Endothelial cell of umbilical vein (primary cell): ENCODE measurements at regions not wholly inside any gene's neighbourhood (a gene's known extent, or its start where the extent isn't known, plus 50 kb on each side); places are given as distances from the start of the nearest gene placed in this dataset.
A peak's percentile ranks its signal among the peaks of the same experiment; 100 is the strongest.

Source experiments
- BruUV-seq: library from RNA; stranded (reverse); fragments of 400-500 nt; replicated peaks from 2 replicates; lab custom pipeline; 2021; lab: Mats Ljungman, UMichigan
- CTCF ChIA-PET: fragments of 300-600, 350-600 bp; sonication (Branson Sonifier 250); formaldehyde crosslinking; loops from one replicate; lab custom pipeline; 2021; ENCODE audit warnings: antibody characterized with exemption, inconsistent platforms; lab: Charles Lee
- POLR2A ChIA-PET: fragments of 300-600, 350-600 bp; sonication (Branson Sonifier 250); formaldehyde crosslinking; loops from one replicate; lab custom pipeline; 2021; ENCODE audit warnings: antibody characterized with exemption, inconsistent platforms; lab: Charles Lee
- DNase-seq: peaks from one replicate; pipeline ENCODE4 v3.0.0-alpha.2; 2011; ENCODE audit warnings: low read depth, low spot score
- FAIRE-seq: peaks from 2 replicates; lab custom pipeline; 2011; peaks lifted over from hg19 to GRCh38; lab: Jason Lieb, UNC
- H2AFZ ChIP-seq: 2 replicates; pipeline ENCODE4 v1.6.0; 2012; ENCODE audit warnings: low read depth, low read length, control low read depth, inconsistent platforms
- H3K27ac ChIP-seq: 2 replicates; pipeline ENCODE4 v1.5.1; 2011; ENCODE audit warnings: low read depth, mild to moderate bottlenecking, control low read depth, low read length, moderate library complexity; ENCODE audit not compliant: insufficient read depth
- H3K27me3 ChIP-seq, 2 experiments: 2 replicates each; pipeline versions ENCODE4 v1.6.0 to v1.6.1; 2011; ENCODE audit warnings: low read length in 2 of 2, mixed read lengths in 1 of 2; ENCODE audit not compliant: control insufficient read depth in 2 of 2, insufficient read depth in 2 of 2
- H3K36me3 ChIP-seq, 2 experiments: 2 replicates in 1 of 2; 3 replicates in 1 of 2; pipeline ENCODE4 v1.5.1; 2011; ENCODE audit warnings: low read length in 2 of 2, mild to moderate bottlenecking in 1 of 2, moderate library complexity in 1 of 2; ENCODE audit not compliant: control insufficient read depth in 2 of 2, insufficient read depth in 2 of 2; ENCODE audit errors: extremely low read depth in 1 of 2
- H3K4me1 ChIP-seq: 3 replicates; pipeline ENCODE4 v1.5.1; 2011; ENCODE audit warnings: mild to moderate bottlenecking, low read length; ENCODE audit not compliant: control insufficient read depth, insufficient read depth; ENCODE audit errors: extremely low read depth
- H3K4me2 ChIP-seq: 2 replicates; pipeline ENCODE4 v1.6.1; 2011; ENCODE audit warnings: low read length, control low read depth, mixed read lengths; ENCODE audit not compliant: insufficient read depth
- H3K4me3 ChIP-seq, 3 experiments: fragments of 200-600 bp in 1 of 3; sonication (generic), shearing (Covaris generic) in 1 of 3; replicated peaks in 1 of 3; 2 replicates each; pipeline ENCODE4 v1.5.1; 2011 to 2016; ENCODE audit warnings: control low read depth in 3 of 3, low read length in 3 of 3, mild to moderate bottlenecking in 2 of 3, inconsistent platforms in 1 of 3, low read depth in 1 of 3, moderate library complexity in 1 of 3; ENCODE audit not compliant: insufficient read depth in 1 of 3
- H3K79me2 ChIP-seq: 2 replicates; pipeline ENCODE4 v1.6.0; 2012; ENCODE audit warnings: low read length, inconsistent platforms; ENCODE audit not compliant: control insufficient read depth, insufficient read depth
- H3K9ac ChIP-seq: replicated peaks from 2 replicates; pipeline ENCODE3; 2011; ENCODE audit warnings: low read length, control low read depth; ENCODE audit not compliant: insufficient read depth; ENCODE audit errors: extremely low read depth
- H3K9me1 ChIP-seq: replicated peaks from 3 replicates; pipeline ENCODE4 v1.6.0; 2011; ENCODE audit warnings: mild to moderate bottlenecking, low read length; ENCODE audit not compliant: control insufficient read depth, insufficient read depth; ENCODE audit errors: extremely low read depth
- H3K9me3 ChIP-seq: replicated peaks from 2 replicates; pipeline ENCODE4 v1.5.1; 2012; ENCODE audit warnings: low read length, inconsistent platforms; ENCODE audit not compliant: control insufficient read depth, insufficient read depth
- H4K20me1 ChIP-seq: replicated peaks from 2 replicates; pipeline ENCODE3; 2011; ENCODE audit warnings: mild to moderate bottlenecking, low read length; ENCODE audit not compliant: control insufficient read depth, insufficient read depth; ENCODE audit errors: extremely low read depth
- EZH2 ChIP-seq: IDR thresholded peaks from 2 replicates; pipeline ENCODE4 v1.6.1; 2012; ENCODE audit warnings: borderline replicate concordance, low read depth, mild to moderate bottlenecking, moderate library complexity, low read length, inconsistent platforms; ENCODE audit not compliant: severe bottlenecking
- FOS ChIP-seq: IDR thresholded peaks from 2 replicates; pipeline ENCODE4 v1.6.1; 2011; ENCODE audit warnings: mild to moderate bottlenecking, low read length, moderate library complexity, borderline replicate concordance; ENCODE audit not compliant: insufficient read depth
- GATA2 ChIP-seq: IDR thresholded peaks from 2 replicates; pipeline ENCODE4 v1.7.0; 2011; ENCODE audit warnings: low read depth, mild to moderate bottlenecking, moderate library complexity, mixed read lengths, low read length; ENCODE audit not compliant: insufficient read length, insufficient read depth
- JUN ChIP-seq: IDR thresholded peaks from 2 replicates; pipeline ENCODE4 v1.6.1; 2011; ENCODE audit warnings: borderline replicate concordance, low read depth; ENCODE audit not compliant: insufficient read length, insufficient read depth
- MYC ChIP-seq: IDR thresholded peaks from one replicate; pipeline ENCODE4 v1.6.1; 2011; ENCODE audit warnings: mild to moderate bottlenecking, low read depth, low read length
- POLR2A ChIP-seq: IDR thresholded peaks from 2 replicates; pipeline ENCODE4 v1.6.1; 2012; ENCODE audit warnings: low read depth, mild to moderate bottlenecking, control low read depth, low read length
- POLR2AphosphoS5 ChIP-seq: IDR thresholded peaks from 2 replicates; pipeline ENCODE4 v1.6.1; 2012; ENCODE audit warnings: low read depth, mild to moderate bottlenecking, control low read depth, low read length, moderate library complexity; ENCODE audit not compliant: insufficient read depth
- dilution Hi-C: fragments of 300-500 bp; cut with MboI; formaldehyde crosslinking; loops from one replicate; pipeline ENCODE4 v1.15.0; 2019; ENCODE audit warnings: low sequenced_read_pairs; ENCODE audit not compliant: extremely low pct_ligation_motif_present
- intact Hi-C: fragments of 100-400 bp; cut with micrococcal nuclease; formaldehyde crosslinking; loops from one replicate; pipeline ENCODE4 v1.10.0; 2022
- TF ChIP-seq, protein P1 (sequence below): IDR thresholded peaks from 2 replicates; pipeline ENCODE4 v1.6.1; 2011; ENCODE audit not compliant: insufficient read depth, insufficient read length
- TF ChIP-seq, protein P2 (sequence below), 2 donors: IDR thresholded peaks; 1 replicate in 1 of 2; 2 replicates in 1 of 2; pipeline ENCODE4 v1.5.1; 2011; ENCODE audit warnings: low read length in 2 of 2, mild to moderate bottlenecking in 2 of 2, moderate library complexity in 2 of 2, control low read depth in 1 of 2, inconsistent platforms in 1 of 2, low read depth in 1 of 2; ENCODE audit not compliant: insufficient read depth in 1 of 2; ENCODE audit errors: extremely low read depth in 1 of 2

DNA sequence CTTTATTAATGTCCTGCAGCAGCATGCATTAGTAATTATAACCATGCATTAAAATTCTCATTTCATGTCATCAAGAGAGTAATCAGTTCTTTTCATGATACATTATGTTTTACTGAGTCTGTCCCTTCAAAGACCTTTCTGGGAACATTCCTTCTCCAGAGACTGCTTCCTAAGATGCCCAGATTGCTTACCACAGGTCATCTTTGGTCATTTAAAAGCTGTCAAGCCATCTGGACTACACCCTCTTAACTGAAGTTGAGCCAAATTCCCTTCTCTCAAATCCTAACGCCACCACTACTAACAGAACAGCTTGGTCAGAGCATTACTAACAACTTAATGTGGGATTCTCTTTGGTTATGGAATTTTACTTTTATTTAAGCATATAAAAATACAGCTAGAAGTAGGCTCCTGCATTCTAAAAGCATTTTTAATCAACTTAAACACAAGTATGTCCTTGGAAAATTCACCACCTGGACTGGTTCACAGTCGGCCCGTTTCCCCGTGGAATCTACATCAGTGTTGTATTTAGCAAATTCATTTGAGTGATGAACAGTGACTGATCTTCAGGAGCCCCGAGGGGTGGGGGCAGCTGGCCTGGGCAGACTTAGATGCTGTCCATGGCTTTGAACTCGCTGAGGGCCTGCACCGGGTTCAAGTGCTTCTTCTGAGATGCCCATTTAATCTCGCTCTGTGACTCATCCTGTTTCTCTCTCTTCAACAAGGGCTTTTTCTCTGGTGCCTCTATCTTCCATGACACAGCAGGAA, 92.8 kb upstream of the CCDC112 start:
- Histone ChIP-seq H2AFZ (no peak overlapping the region), H3K27ac (no peak overlapping the region), H4K20me1 (no peaks in the 10 kb centered on the region), H3K27me3 (no peaks in the 10 kb centered on the region), H3K4me3 (no peak overlapping the region), H3K9ac (no peak overlapping the region), H3K36me3 (no peaks in the 10 kb centered on the region), H3K79me2 (no peaks in the 10 kb centered on the region), H3K4me2 (no peak overlapping the region), H3K9me1 (no peaks in the 10 kb centered on the region), H3K9me3 (no peaks in the 10 kb centered on the region), H3K4me1 (no peaks in the 10 kb centered on the region)
- peak; percentile 12 for FAIRE-seq
- BruUV-seq = no TSS peak
- ChIA-PET CTCF (no interaction called here), POLR2A (no interaction called here)
- dilution Hi-C loops (no loop called here), intact Hi-C loops (no loop called here)
- no peak for TF ChIP-seq GATA2
- TF ChIP-seq JUN = no peak
- no peak for TF ChIP-seq FOS
- TF ChIP-seq POLR2A = no peak
- no peak for TF ChIP-seq POLR2AphosphoS5
- TF ChIP-seq, protein P1, sequence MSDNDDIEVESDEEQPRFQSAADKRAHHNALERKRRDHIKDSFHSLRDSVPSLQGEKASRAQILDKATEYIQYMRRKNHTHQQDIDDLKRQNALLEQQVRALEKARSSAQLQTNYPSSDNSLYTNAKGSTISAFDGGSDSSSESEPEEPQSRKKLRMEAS = no peak
- TF ChIP-seq, protein P2, sequence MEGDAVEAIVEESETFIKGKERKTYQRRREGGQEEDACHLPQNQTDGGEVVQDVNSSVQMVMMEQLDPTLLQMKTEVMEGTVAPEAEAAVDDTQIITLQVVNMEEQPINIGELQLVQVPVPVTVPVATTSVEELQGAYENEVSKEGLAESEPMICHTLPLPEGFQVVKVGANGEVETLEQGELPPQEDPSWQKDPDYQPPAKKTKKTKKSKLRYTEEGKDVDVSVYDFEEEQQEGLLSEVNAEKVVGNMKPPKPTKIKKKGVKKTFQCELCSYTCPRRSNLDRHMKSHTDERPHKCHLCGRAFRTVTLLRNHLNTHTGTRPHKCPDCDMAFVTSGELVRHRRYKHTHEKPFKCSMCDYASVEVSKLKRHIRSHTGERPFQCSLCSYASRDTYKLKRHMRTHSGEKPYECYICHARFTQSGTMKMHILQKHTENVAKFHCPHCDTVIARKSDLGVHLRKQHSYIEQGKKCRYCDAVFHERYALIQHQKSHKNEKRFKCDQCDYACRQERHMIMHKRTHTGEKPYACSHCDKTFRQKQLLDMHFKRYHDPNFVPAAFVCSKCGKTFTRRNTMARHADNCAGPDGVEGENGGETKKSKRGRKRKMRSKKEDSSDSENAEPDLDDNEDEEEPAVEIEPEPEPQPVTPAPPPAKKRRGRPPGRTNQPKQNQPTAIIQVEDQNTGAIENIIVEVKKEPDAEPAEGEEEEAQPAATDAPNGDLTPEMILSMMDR (IDR thresholded peaks at IDR 0.05; ENCODE audit: extremely low read depth in 1 of 2, insufficient read depth in 1 of 2, low read depth in 1 of 2, low read length in 2 of 2) = no peak
- TF ChIP-seq MYC = no peak
- TF ChIP-seq EZH2 = no peak
- DNase-seq = no peak
